GM23338 (cell line): ENCODE measurements at regions not wholly inside any gene's neighbourhood (a gene's known extent, or its start where the extent isn't known, plus 50 kb on each side); places are given as distances from the start of the nearest gene placed in this dataset.
"Not testable (repeated sequence)": the region's sequence is repeated elsewhere in the genome, so short reads cannot be mapped to it uniquely, and the experiment has no call there.

Source experiments
- ATAC-seq: fragments of 200-7000 bp; cut with Tn5 transposase; 3 replicates; pipeline ENCODE4 v1.9.1; 2020
- DNase-seq: peaks from one replicate; pipeline ENCODE4 v3.0.0-alpha.2; 2015; ENCODE audit warnings: low spot score
- H2AFZ ChIP-seq: fragments of 200-600 bp; sonication (generic); 2 replicates; pipeline ENCODE4 v1.8.0; 2016; ENCODE audit warnings: antibody characterized with exemption, mild to moderate bottlenecking, moderate library complexity
- H3F3A ChIP-seq: fragments of 200-600 bp; sonication (generic); replicated peaks from 2 replicates; pipeline ENCODE4 v1.8.0; 2017; ENCODE audit warnings: antibody characterized with exemption, mixed run types, low read depth
- H3K27ac ChIP-seq: fragments of 200-600 bp; sonication (generic); 2 replicates; pipeline ENCODE4 v1.6.1; 2016; ENCODE audit warnings: low read depth
- H3K27me3 ChIP-seq: fragments of 200-600 bp; sonication (generic); 2 replicates; pipeline ENCODE4 v1.8.0; 2016; ENCODE audit warnings: mild to moderate bottlenecking, mixed run types, moderate library complexity; ENCODE audit not compliant: insufficient read depth
- H3K36me3 ChIP-seq: fragments of 200-600 bp; sonication (generic); 2 replicates; pipeline ENCODE4 v1.8.0; 2016; ENCODE audit warnings: mild to moderate bottlenecking; ENCODE audit not compliant: insufficient read depth
- H3K4me1 ChIP-seq: fragments of 200-600 bp; sonication (generic); 2 replicates; pipeline ENCODE4 v1.8.0; 2016; ENCODE audit warnings: mild to moderate bottlenecking, moderate library complexity; ENCODE audit not compliant: insufficient read depth
- H3K4me2 ChIP-seq: fragments of 200-600 bp; sonication (generic); 2 replicates; pipeline ENCODE4 v1.7.1; 2017; ENCODE audit warnings: mixed run types
- H3K4me3 ChIP-seq: fragments of 200-600 bp; sonication (generic); 2 replicates; pipeline ENCODE4 v1.6.1; 2016; ENCODE audit warnings: mixed run types
- H3K79me2 ChIP-seq: fragments of 200-600 bp; sonication (generic); replicated peaks from 2 replicates; pipeline ENCODE4 v1.8.0; 2017; ENCODE audit warnings: mild to moderate bottlenecking; ENCODE audit not compliant: insufficient read depth
- H3K9me2 ChIP-seq: fragments of 200-600 bp; sonication (generic); 2 replicates; pipeline ENCODE4 v1.8.0; 2017; ENCODE audit not compliant: insufficient read depth
- H4K20me1 ChIP-seq: fragments of 200-600 bp; sonication (generic); replicated peaks from 2 replicates; pipeline ENCODE4 v1.8.0; 2017; ENCODE audit warnings: mild to moderate bottlenecking; ENCODE audit not compliant: insufficient read depth
- H3K27ac Mint-ChIP-seq: 2 replicates; pipeline ENCODE4 v1.8.0; 2020; ENCODE audit warnings: inconsistent platforms, mild to moderate bottlenecking, moderate library complexity, mixed read lengths
- H3K27me3 Mint-ChIP-seq: 3 replicates; pipeline ENCODE4 v1.8.0; 2022; ENCODE audit warnings: low read depth, mild to moderate bottlenecking, moderate library complexity, mixed read lengths, inconsistent platforms; ENCODE audit not compliant: insufficient read depth, poor library complexity
- H3K36me3 Mint-ChIP-seq: 3 replicates; pipeline ENCODE4 v1.8.0; 2021; ENCODE audit warnings: low read depth, mild to moderate bottlenecking, inconsistent platforms, moderate library complexity, mixed read lengths
- H3K4me1 Mint-ChIP-seq: 3 replicates; pipeline ENCODE4 v1.8.0; 2020; ENCODE audit warnings: mild to moderate bottlenecking, inconsistent platforms, mixed read lengths
- H3K4me3 Mint-ChIP-seq: 3 replicates; pipeline ENCODE4 v1.8.0; 2021; ENCODE audit warnings: moderate library complexity, mild to moderate bottlenecking, inconsistent platforms, mixed read lengths
- H3K9me3 Mint-ChIP-seq: 3 replicates; pipeline ENCODE4 v1.8.0; 2020; ENCODE audit warnings: moderate library complexity, mild to moderate bottlenecking, inconsistent platforms, mixed read lengths
- ETS1 ChIP-seq: IDR thresholded peaks from 2 replicates; pipeline ENCODE4 v1.6.1; 2016; ENCODE audit warnings: antibody characterized with exemption
- EZH2 ChIP-seq: fragments of 200-600 bp; sonication (generic); IDR thresholded peaks from one replicate; pipeline ENCODE4 v1.8.0; 2017; ENCODE audit warnings: antibody characterized with exemption, mild to moderate bottlenecking, low read depth; ENCODE audit not compliant: unreplicated experiment
- EZH2phosphoT487 ChIP-seq: fragments of 200-600 bp; sonication (generic); IDR thresholded peaks from one replicate; pipeline ENCODE4 v1.8.1; 2018; ENCODE audit warnings: antibody characterized with exemption; ENCODE audit not compliant: unreplicated experiment
- JUNB ChIP-seq: IDR thresholded peaks from one replicate; pipeline ENCODE4 v1.6.1; 2016; ENCODE audit warnings: antibody characterized with exemption; ENCODE audit not compliant: unreplicated experiment
- NANOG ChIP-seq: IDR thresholded peaks from 2 replicates; pipeline ENCODE4 v1.6.1; 2016; ENCODE audit warnings: antibody characterized with exemption, borderline replicate concordance
- POLR2AphosphoS5 ChIP-seq: IDR thresholded peaks from 2 replicates; pipeline ENCODE4 v1.6.1; 2016; ENCODE audit warnings: antibody characterized with exemption, low read depth
- REST ChIP-seq: IDR thresholded peaks from one replicate; pipeline ENCODE4 v1.6.1; 2018; ENCODE audit warnings: antibody characterized with exemption; ENCODE audit not compliant: unreplicated experiment
- STAT1 ChIP-seq: IDR thresholded peaks from one replicate; pipeline ENCODE4 v1.6.1; 2016; ENCODE audit warnings: antibody characterized with exemption; ENCODE audit not compliant: unreplicated experiment
- ZNF114 ChIP-seq: fragments of 250-450 bp; sonication (Bioruptor Pico); IDR thresholded peaks from 2 replicates; pipeline ENCODE4 v1.5.0; 2020; ENCODE audit warnings: mild to moderate bottlenecking, moderate library complexity
- ZNF331 ChIP-seq: fragments of 250-450 bp; sonication (Bioruptor Pico); IDR thresholded peaks from 2 replicates; pipeline ENCODE4 v1.5.0; 2020; ENCODE audit warnings: low read depth, mild to moderate bottlenecking, moderate library complexity

GRCh38 chr7:131681961-131682360 lies 125.5 kb upstream of the PODXL start:
- Histone ChIP-seq H3K36me3 (no peaks in the 10 kb centered on the region), H3F3A (no peaks in the 10 kb centered on the region), H3K27ac (no peak overlapping the region), H3K4me2 (no peak overlapping the region), H3K27me3 (no peaks in the 10 kb centered on the region), H4K20me1 (no peaks in the 10 kb centered on the region), H3K4me3 (no peak overlapping the region), H2AFZ (no peak overlapping the region), H3K9me2 (peaks cover 12% of the 10 kb centered on the region; the same call in 1 of the 2 replicates), H3K79me2 (no peaks in the 10 kb centered on the region), H3K4me1 (no peaks in the 10 kb centered on the region)
- TF ChIP-seq ZNF114 (CRISPR knock-in tag) (no peak), EZH2phosphoT487 (no peak), ETS1 (no peak), EZH2 (no peak), POLR2AphosphoS5 (no peak)
- Mint-ChIP-seq H3K4me3 (no peak overlapping the region), H3K36me3 (peaks cover 4% of the 10 kb centered on the region), H3K27me3 (peaks cover 5% of the 10 kb centered on the region), H3K27ac (no peak overlapping the region), H3K9me3 (peaks cover 9% of the 10 kb centered on the region), H3K4me1 (no peaks in the 10 kb centered on the region)
- DNase-seq (no peak), ATAC-seq (no peak)

- not testable (repeated sequence) for H3K79me2 ChIP-seq, H3K4me2 ChIP-seq, H3K9me3 Mint-ChIP-seq, H3K4me3 ChIP-seq, H3K36me3 ChIP-seq, H3K4me1 ChIP-seq, DNase-seq, H3K4me3 Mint-ChIP-seq, H3K27me3 Mint-ChIP-seq, H3K27ac Mint-ChIP-seq, H3K27me3 ChIP-seq, H3K36me3 Mint-ChIP-seq, H4K20me1 ChIP-seq, H3F3A ChIP-seq, H2AFZ ChIP-seq, H3K4me1 Mint-ChIP-seq, H3K27ac ChIP-seq, ATAC-seq
- H3K9me2 ChIP-seq = peaks cover 14% of the 10 kb centered on the region; the same call in 1 of the 2 replicates
These were observed 122.6 kb upstream of the PODXL start for GRCh38 chr7:131679071-131679470.

GRCh38 chr7:131676850-131677249 lies 120.4 kb upstream of the PODXL start:
- H4K20me1 ChIP-seq, H3K4me1 Mint-ChIP-seq, DNase-seq, H3K4me3 Mint-ChIP-seq, H3K27me3 ChIP-seq, H3K9me2 ChIP-seq, H3K79me2 ChIP-seq, H3K4me2 ChIP-seq, H2AFZ ChIP-seq, H3K36me3 ChIP-seq, H3F3A ChIP-seq, ATAC-seq, H3K4me3 ChIP-seq, H3K9me3 Mint-ChIP-seq, H3K4me1 ChIP-seq, H3K36me3 Mint-ChIP-seq, H3K27ac Mint-ChIP-seq, H3K27ac ChIP-seq, H3K27me3 Mint-ChIP-seq: not testable (repeated sequence)

- Histone ChIP-seq H3K27me3 (no peaks in the 10 kb centered on the region), H4K20me1 (no peaks in the 10 kb centered on the region; the same call in 1 of the 2 replicates), H3K4me1 (no peaks in the 10 kb centered on the region), H2AFZ (no peak overlapping the region; the same call in 1 of the 2 replicates), H3K4me2 (no peak overlapping the region), H3K27ac (no peak overlapping the region), H3K36me3 (no peaks in the 10 kb centered on the region), H3K4me3 (no peak overlapping the region), H3K79me2 (no peaks in the 10 kb centered on the region), H3F3A (no peaks in the 10 kb centered on the region), H3K9me2 (0 out of 2 replicates have a peak, but pooled peaks cover 2% of the 10 kb centered on the region)
- no peak overlapping the region for H3K4me3 Mint-ChIP-seq
- H3K4me1 Mint-ChIP-seq = no peaks in the 10 kb centered on the region; the same call in 2 of the 3 replicates
- H3K9me3 Mint-ChIP-seq = no peaks in the 10 kb centered on the region
- ATAC-seq (no peak), DNase-seq (no peak)
- H3K36me3 Mint-ChIP-seq = no peaks in the 10 kb centered on the region
- H3K27me3 Mint-ChIP-seq = no peaks in the 10 kb centered on the region
- no peak overlapping the region for H3K27ac Mint-ChIP-seq
- TF ChIP-seq STAT1 (no peak), REST (no peak), EZH2 (no peak), ZNF114 (CRISPR knock-in tag) (no peak), NANOG (no peak), JUNB (no peak), ZNF331 (no peak)
These were observed 117.7 kb upstream of the PODXL start for GRCh38 chr7:131674131-131674530.
